Tibial nerve (tissue), 4 donors: ENCODE measurements at regions not wholly inside any gene's neighbourhood (a gene's known extent, or its start where the extent isn't known, plus 50 kb on each side); places are given as distances from the start of the nearest gene placed in this dataset.

Experiments
- CTCF ChIP-seq, 5 experiments: fragments of 200-600 bp in 3 of 5; fragments of 450-650 bp in 2 of 5; sonication (generic) in 3 of 5; IDR thresholded peaks; one replicate each; pipeline ENCODE4 v1.5.1; 2016 to 2019; ENCODE audit warnings: antibody characterized with exemption in 5 of 5, mild to moderate bottlenecking in 3 of 5, moderate library complexity in 2 of 5
- EP300 ChIP-seq, 2 donors: sonication (generic); formaldehyde crosslinking; IDR thresholded peaks; one replicate each; pipeline ENCODE4 v1.6.1; 2017; ENCODE audit warnings: antibody characterized with exemption in 2 of 2, mild to moderate bottlenecking in 1 of 2
- POLR2A ChIP-seq, 2 donors: fragments of 450-650 bp; IDR thresholded peaks; one replicate each; pipeline ENCODE4 v1.6.1; 2017; ENCODE audit warnings: antibody characterized with exemption in 2 of 2, mild to moderate bottlenecking in 2 of 2, moderate library complexity in 2 of 2

- TF ChIP-seq CTCF (IDR thresholded peaks at IDR 0.05), result no peak
- TF ChIP-seq EP300 (IDR thresholded peaks at IDR 0.05), result no peak
- no peak for TF ChIP-seq POLR2A (IDR thresholded peaks at IDR 0.05)
Observed at GRCh38 chr7:148515728-148516695, 74.6 kb upstream of the C7orf33 start.
